ENCODE measurements at regions not wholly inside any gene's neighbourhood (a gene's known extent, or its start where the extent isn't known, plus 50 kb on each side); places are given as distances from the start of the nearest gene placed in this dataset.

GRCh38 chr7:24406053-24406788 lies 122.2 kb downstream of the NPY start:
- CTCF ChIA-PET = interaction anchor here (1.4 kb wide), 1 partner anchor 116 kb away, joined by 4 read pairs; no protein-coding TSS in a partner anchor

GRCh38 chr7:24406789-24407299 lies 122.9 kb downstream of the NPY start:
- Mint-ChIP-seq H3K4me3 (no peak overlapping the region), H3K4me1 (peaks cover 5% of the 10 kb centered on the region), H3K9me3 (no peaks in the 10 kb centered on the region), H3K27ac (no peak overlapping the region), H3K36me3 (no peaks in the 10 kb centered on the region), H3K27me3 (peaks cover 4% of the 10 kb centered on the region)
- CTCF ChIA-PET = interaction anchor here (1.4 kb wide), 1 partner anchor 117 kb away, joined by 4 read pairs; no protein-coding TSS in a partner anchor
- DNase-seq = no peak

More at GRCh38 chr7:24406053-24406788, 122.2 kb downstream of the NPY start:
- H3K4me1 Mint-ChIP-seq = peaks cover 5% of the 10 kb centered on the region
- H3K27ac Mint-ChIP-seq = no peak overlapping the region
- no peaks in the 10 kb centered on the region for H3K9me3 Mint-ChIP-seq
- H3K27me3 Mint-ChIP-seq = peaks cover 4% of the 10 kb centered on the region
- no peak for DNase-seq
- no peaks in the 10 kb centered on the region for H3K36me3 Mint-ChIP-seq
- no peak overlapping the region for H3K4me3 Mint-ChIP-seq

DNA sequence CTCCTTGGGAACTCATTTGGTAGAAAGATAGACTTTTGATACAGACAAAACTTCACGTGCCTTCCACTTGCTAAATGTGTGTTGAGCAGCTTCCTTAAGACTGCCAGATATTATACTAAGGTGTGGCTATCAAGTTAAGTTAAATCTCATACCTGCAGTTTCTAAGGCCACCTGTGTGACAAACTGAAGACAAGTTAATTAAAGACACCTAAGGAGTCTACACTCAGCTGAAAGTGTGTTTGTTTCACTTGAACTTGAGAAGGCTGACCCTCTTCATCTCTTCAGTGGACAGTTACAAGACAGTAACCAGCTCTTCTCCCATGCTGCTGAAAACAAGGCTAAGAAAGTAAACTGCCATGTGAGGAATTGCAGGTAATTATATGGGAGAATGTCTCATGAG lies 124.0 kb downstream of the NPY start:
- H3K27me3 Mint-ChIP-seq = peaks cover 4% of the 10 kb centered on the region
- CTCF ChIA-PET = no interaction called here
- H3K27ac Mint-ChIP-seq = no peak overlapping the region
- no peaks in the 10 kb centered on the region for H3K36me3 Mint-ChIP-seq
- H3K4me1 Mint-ChIP-seq = peaks cover 5% of the 10 kb centered on the region
- H3K9me3 Mint-ChIP-seq = no peaks in the 10 kb centered on the region
- no peak overlapping the region for H3K4me3 Mint-ChIP-seq
- no peak for DNase-seq

- H3K4me3 Mint-ChIP-seq = no peak overlapping the region
- no peak overlapping the region for H3K27ac Mint-ChIP-seq
- DNase-seq = no peak
- H3K36me3 Mint-ChIP-seq = no peaks in the 10 kb centered on the region
- H3K9me3 Mint-ChIP-seq = peaks cover 2% of the 10 kb centered on the region
- H3K4me1 Mint-ChIP-seq = peaks cover 5% of the 10 kb centered on the region
- H3K27me3 Mint-ChIP-seq = peaks cover 4% of the 10 kb centered on the region
- CTCF ChIA-PET = no interaction called here
These were observed 124.9 kb downstream of the NPY start for GRCh38 chr7:24408798-24409430.

GRCh38 chr7:24409431-24410024 lies 125.5 kb downstream of the NPY start:
- peaks cover 5% of the 10 kb centered on the region for H3K4me1 Mint-ChIP-seq
- no peak overlapping the region for H3K4me3 Mint-ChIP-seq
- H3K36me3 Mint-ChIP-seq = no peaks in the 10 kb centered on the region
- H3K27me3 Mint-ChIP-seq = peaks cover 4% of the 10 kb centered on the region
- H3K9me3 Mint-ChIP-seq = peaks cover 2% of the 10 kb centered on the region
- CTCF ChIA-PET = no interaction called here
- no peak overlapping the region for H3K27ac Mint-ChIP-seq
- no peak for DNase-seq

- Mint-ChIP-seq H3K9me3 (peaks cover 2% of the 10 kb centered on the region), H3K36me3 (no peaks in the 10 kb centered on the region), H3K4me1 (peaks cover 2% of the 10 kb centered on the region), H3K27ac (no peak overlapping the region), H3K27me3 (no peaks in the 10 kb centered on the region), H3K4me3 (no peak overlapping the region)
- no peak for DNase-seq
- CTCF ChIA-PET = no interaction called here
These were observed 127.2 kb downstream of the NPY start for GRCh38 chr7:24411226-24411625.

DNA sequence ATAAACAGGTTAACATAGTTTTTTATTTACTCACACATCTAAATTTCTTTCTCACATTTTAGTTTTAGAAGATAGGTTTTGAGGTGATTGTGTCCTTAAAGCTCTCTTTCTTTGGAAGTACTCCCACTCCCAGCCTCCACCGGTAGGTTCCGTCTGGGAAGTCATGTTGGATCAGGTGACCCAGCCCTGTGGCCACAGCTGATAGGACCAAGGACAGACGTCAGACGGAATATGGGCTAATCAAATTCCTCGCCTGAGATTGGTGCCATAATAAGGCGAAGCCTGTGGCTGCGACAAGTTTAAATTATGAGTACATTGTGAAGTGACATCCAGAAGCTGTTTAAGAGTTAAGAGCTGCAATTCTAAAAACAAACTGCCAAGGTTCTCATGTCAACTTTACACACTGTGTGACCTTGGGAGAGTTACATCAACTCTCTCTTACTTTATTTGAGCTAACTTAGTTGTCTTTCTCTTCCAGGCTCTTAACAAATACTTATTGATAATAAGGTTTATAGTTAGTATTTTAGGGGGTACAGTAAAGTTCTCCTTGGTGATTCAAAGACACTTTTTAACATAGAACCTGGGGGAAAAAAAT lies 133.6 kb downstream of the NPY start:
- H3K9me3 Mint-ChIP-seq = peaks cover 2% of the 10 kb centered on the region
- H3K4me3 Mint-ChIP-seq = no peak overlapping the region
- no peaks in the 10 kb centered on the region for H3K36me3 Mint-ChIP-seq
- H3K27me3 Mint-ChIP-seq = no peaks in the 10 kb centered on the region
- no peak overlapping the region for H3K27ac Mint-ChIP-seq
- CTCF ChIA-PET = no interaction called here
- no peaks in the 10 kb centered on the region for H3K4me1 Mint-ChIP-seq
- no peak for DNase-seq

DNA sequence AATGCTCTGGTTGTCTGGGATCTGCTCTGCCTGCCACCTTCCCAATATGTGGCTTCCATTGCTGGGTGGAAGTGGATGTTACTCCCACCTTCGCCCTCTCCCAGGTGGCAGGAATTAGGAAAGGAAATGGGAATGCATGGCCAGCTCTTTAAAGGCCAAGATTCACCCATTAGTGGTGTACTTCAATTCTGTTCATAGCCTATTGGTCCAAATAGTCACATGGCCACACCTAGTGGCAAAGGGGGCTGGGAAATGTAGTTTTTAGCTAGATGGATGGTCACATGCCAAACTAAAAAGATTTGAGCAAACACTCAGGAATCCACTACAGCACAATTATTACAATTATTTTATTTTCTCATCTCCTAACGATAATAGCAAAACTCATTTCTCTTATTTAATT lies 135.1 kb downstream of the NPY start:
- Mint-ChIP-seq H3K27me3 (no peaks in the 10 kb centered on the region), H3K27ac (no peak overlapping the region), H3K9me3 (no peaks in the 10 kb centered on the region), H3K36me3 (no peaks in the 10 kb centered on the region), H3K4me1 (no peaks in the 10 kb centered on the region), H3K4me3 (no peak overlapping the region)
- no peak for DNase-seq
- CTCF ChIA-PET = interaction anchor here (1.4 kb wide), 1 partner anchor 10 kb away, joined by 5 read pairs; no protein-coding TSS in a partner anchor

DNA sequence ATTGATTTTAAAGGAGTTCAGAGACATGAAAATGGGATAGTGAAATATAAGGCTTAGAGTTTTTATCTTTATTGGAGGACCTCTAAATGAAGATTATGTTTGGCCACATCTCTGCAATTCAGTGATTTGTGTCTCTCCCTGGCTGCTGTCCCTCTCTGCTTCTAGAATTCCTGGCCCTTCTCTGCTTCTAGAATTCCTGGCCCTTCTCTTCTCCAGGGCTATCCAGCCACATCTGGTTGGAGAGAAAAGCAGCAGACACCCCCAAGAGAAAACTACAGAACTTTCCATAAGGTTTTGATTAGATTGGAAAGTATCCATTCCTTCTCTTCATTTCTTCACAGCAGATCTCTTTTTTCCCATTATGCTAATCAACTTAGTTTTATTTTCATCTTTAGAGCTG lies 135.5 kb downstream of the NPY start:
- Mint-ChIP-seq H3K27ac (no peak overlapping the region), H3K9me3 (no peaks in the 10 kb centered on the region), H3K4me3 (no peak overlapping the region), H3K36me3 (no peaks in the 10 kb centered on the region), H3K27me3 (no peaks in the 10 kb centered on the region), H3K4me1 (no peaks in the 10 kb centered on the region)
- CTCF ChIA-PET = interaction anchor here (1.4 kb wide), 1 partner anchor 9 kb away, joined by 5 read pairs; no protein-coding TSS in a partner anchor
- DNase-seq = no peak

GRCh38 chr7:24422441-24423010 lies 138.5 kb downstream of the NPY start:
- H3K27me3 Mint-ChIP-seq = peaks cover 4% of the 10 kb centered on the region
- no peak overlapping the region for H3K4me3 Mint-ChIP-seq
- H3K4me1 Mint-ChIP-seq = no peaks in the 10 kb centered on the region
- CTCF ChIA-PET = no interaction called here
- no peaks in the 10 kb centered on the region for H3K36me3 Mint-ChIP-seq
- no peak overlapping the region for H3K27ac Mint-ChIP-seq
- DNase-seq = no peak
- H3K9me3 Mint-ChIP-seq = no peaks in the 10 kb centered on the region

GRCh38 chr7:24425664-24426063 lies 141.7 kb downstream of the NPY start:
- Mint-ChIP-seq H3K27me3 (peaks cover 13% of the 10 kb centered on the region), H3K4me1 (no peaks in the 10 kb centered on the region), H3K9me3 (no peaks in the 10 kb centered on the region), H3K4me3 (no peak overlapping the region), H3K27ac (no peak overlapping the region), H3K36me3 (no peaks in the 10 kb centered on the region)
- no peak for DNase-seq
- CTCF ChIA-PET = no interaction called here

- Mint-ChIP-seq H3K4me1 (no peaks in the 10 kb centered on the region), H3K4me3 (no peak overlapping the region), H3K27me3 (peaks cover 13% of the 10 kb centered on the region), H3K27ac (no peak overlapping the region), H3K36me3 (no peaks in the 10 kb centered on the region), H3K9me3 (no peaks in the 10 kb centered on the region)
- CTCF ChIA-PET = no interaction called here
- DNase-seq = no peak
These were observed 143.1 kb downstream of the NPY start for GRCh38 chr7:24427048-24427447.

DNA sequence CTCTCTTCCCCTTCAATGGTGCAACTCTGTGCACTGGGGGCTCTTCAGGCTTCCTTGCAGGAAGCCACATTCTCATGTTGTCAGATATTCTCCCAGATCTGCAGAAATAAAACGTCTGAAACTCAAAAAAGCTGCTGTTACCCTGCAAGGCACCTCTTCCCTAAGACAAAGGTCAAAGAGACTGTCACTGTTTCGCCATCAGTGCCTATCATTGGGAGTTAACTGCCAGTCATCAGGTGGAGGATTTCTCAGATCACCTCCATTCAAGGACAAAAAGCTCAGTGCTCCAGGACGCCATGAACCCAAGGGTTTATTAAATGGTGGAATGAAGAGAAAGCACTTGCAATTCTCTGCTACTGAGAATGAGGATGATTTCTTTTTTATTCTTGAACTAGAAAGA lies 144.6 kb upstream of the PALS2 start:
- Mint-ChIP-seq H3K27me3 (peaks cover 13% of the 10 kb centered on the region), H3K4me3 (no peak overlapping the region), H3K4me1 (no peaks in the 10 kb centered on the region), H3K9me3 (no peaks in the 10 kb centered on the region), H3K36me3 (no peaks in the 10 kb centered on the region), H3K27ac (no peak overlapping the region)
- DNase-seq = no peak
- CTCF ChIA-PET = interaction anchor here (1.2 kb wide), 1 partner anchor 9 kb away, joined by 5 read pairs; no protein-coding TSS in a partner anchor

- no peak overlapping the region for H3K27ac Mint-ChIP-seq
- CTCF ChIA-PET = no interaction called here
- peaks cover 12% of the 10 kb centered on the region for H3K27me3 Mint-ChIP-seq
- H3K9me3 Mint-ChIP-seq = no peaks in the 10 kb centered on the region
- H3K36me3 Mint-ChIP-seq = no peaks in the 10 kb centered on the region
- no peaks in the 10 kb centered on the region for H3K4me1 Mint-ChIP-seq
- no peak for DNase-seq
- H3K4me3 Mint-ChIP-seq = no peak overlapping the region
These were observed 140.6 kb upstream of the PALS2 start for GRCh38 chr7:24432677-24433076.

Data from activated naive CD4-positive, alpha-beta T cell treated with anti-CD3 and anti-CD28 coated beads, Interleukin-2, amount 10 ng/mL, durations not matched to agents 7 days and 5 days (primary cell).